Liver (tissue), 8 donors: ENCODE measurements at regions not wholly inside any gene's neighbourhood (a gene's known extent, or its start where the extent isn't known, plus 50 kb on each side); places are given as distances from the start of the nearest gene placed in this dataset.

Experiments used
- DNase-seq: peaks from one replicate; pipeline ENCODE4 v3.0.0-alpha.2; 2017; ENCODE audit warnings: low spot score
- H3K27ac ChIP-seq, 2 donors: one replicate each; pipeline ENCODE4 v1.7.0; 2013; ENCODE audit warnings: inconsistent platforms in 2 of 2, low read length in 2 of 2, control low read depth in 1 of 2, low read depth in 1 of 2, mild to moderate bottlenecking in 1 of 2
- H3K27me3 ChIP-seq, 4 donors: one replicate each; pipeline versions ENCODE4 v1.6.1 to v1.7.0; 2013; ENCODE audit warnings: low read length in 3 of 4, inconsistent platforms in 1 of 4, mild to moderate bottlenecking in 1 of 4, moderate library complexity in 1 of 4; ENCODE audit not compliant: control insufficient read depth in 4 of 4, insufficient read depth in 4 of 4
- H3K36me3 ChIP-seq, 4 donors: one replicate each; pipeline versions ENCODE4 v1.6.1 to v1.7.0; 2013; ENCODE audit warnings: low read length in 3 of 4, mild to moderate bottlenecking in 3 of 4, low read depth in 1 of 4, moderate library complexity in 1 of 4; ENCODE audit not compliant: control insufficient read depth in 4 of 4, insufficient read depth in 3 of 4
- H3K4me1 ChIP-seq, 4 donors: one replicate each; pipeline versions ENCODE4 v1.6.1 to v1.7.0; 2013; ENCODE audit warnings: low read length in 3 of 4, mild to moderate bottlenecking in 3 of 4, moderate library complexity in 1 of 4; ENCODE audit not compliant: control insufficient read depth in 4 of 4, insufficient read depth in 4 of 4
- H3K4me3 ChIP-seq, 3 donors: one replicate each; pipeline versions ENCODE4 v1.6.1 to v1.7.0; 2013; ENCODE audit warnings: low read length in 3 of 3, control low read depth in 1 of 3, low read depth in 1 of 3, mild to moderate bottlenecking in 1 of 3
- H3K9ac ChIP-seq, 2 donors: one replicate each; pipeline ENCODE4 v1.7.0; 2013; ENCODE audit warnings: low read length in 2 of 2, mild to moderate bottlenecking in 2 of 2, moderate library complexity in 2 of 2, control low read depth in 1 of 2, low read depth in 1 of 2
- H3K9me3 ChIP-seq, 4 donors: one replicate each; pipeline versions ENCODE4 v1.6.1 to v1.7.0; 2013; ENCODE audit warnings: low read length in 3 of 4; ENCODE audit not compliant: control insufficient read depth in 4 of 4
- EGR1 ChIP-seq, 2 donors: IDR thresholded peaks; 2 replicates each; pipeline ENCODE4 v1.6.1; 2016 to 2018; ENCODE audit warnings: antibody characterized with exemption in 2 of 2, low read depth in 2 of 2
- FOXA1 ChIP-seq: IDR thresholded peaks from 2 replicates; pipeline ENCODE4 v1.6.1; 2016; ENCODE audit warnings: antibody characterized with exemption
- FOXA2 ChIP-seq: IDR thresholded peaks from 2 replicates; pipeline ENCODE4 v1.6.1; 2016; ENCODE audit warnings: antibody characterized with exemption
- HNF4A ChIP-seq, 2 donors: conservative IDR thresholded peaks; 2 replicates each; pipeline ENCODE4 v1.6.1; 2016; ENCODE audit warnings: antibody characterized with exemption in 2 of 2, mild to moderate bottlenecking in 2 of 2
- HNF4G ChIP-seq: IDR thresholded peaks from 2 replicates; pipeline ENCODE4 v1.6.1; 2016; ENCODE audit warnings: antibody characterized with exemption
- JUND ChIP-seq, 2 donors: IDR thresholded peaks; 2 replicates each; pipeline ENCODE4 v1.6.1; 2016; ENCODE audit warnings: antibody characterized with exemption in 2 of 2
- NR2F2 ChIP-seq: IDR thresholded peaks from 2 replicates; pipeline ENCODE4 v1.6.1; 2016; ENCODE audit warnings: antibody characterized with exemption
- RAD21 ChIP-seq, 2 donors: IDR thresholded peaks; 2 replicates each; pipeline ENCODE4 v1.6.1; 2016; ENCODE audit warnings: antibody characterized with exemption in 2 of 2, mild to moderate bottlenecking in 2 of 2
- RXRA ChIP-seq, 2 donors: IDR thresholded peaks; 2 replicates each; pipeline ENCODE4 v1.6.1; 2017 to 2018; ENCODE audit warnings: antibody characterized with exemption in 2 of 2, mild to moderate bottlenecking in 1 of 2
- SP1 ChIP-seq: IDR thresholded peaks from 2 replicates; pipeline ENCODE4 v1.6.1; 2018; ENCODE audit warnings: antibody characterized with exemption, mild to moderate bottlenecking
- TAF1 ChIP-seq: conservative IDR thresholded peaks from 2 replicates; pipeline ENCODE4 v1.6.1; 2016; ENCODE audit warnings: antibody characterized with exemption, mild to moderate bottlenecking
- YY1 ChIP-seq: IDR thresholded peaks from 2 replicates; pipeline ENCODE4 v1.6.1; 2016; ENCODE audit warnings: antibody characterized with exemption, mild to moderate bottlenecking
- WGBS: extraction: QIAGEN DNeasy Blood & Tissue Kit; methylation state at CpG from one replicate; pipeline ENCODE4 v1.1.7; 2013; 5-methylcytosine and 5-hydroxymethylcytosine counted together
- TF ChIP-seq, protein P1 (sequence below): IDR thresholded peaks from 2 replicates; pipeline ENCODE4 v1.6.1; 2016; ENCODE audit warnings: antibody characterized with exemption
- TF ChIP-seq, protein P2 (sequence below): fragments of 150-350 bp; IDR thresholded peaks from 2 replicates; pipeline ENCODE4 v1.5.1; 2017; ENCODE audit warnings: improper control_type of control experiment, low read depth, low read length; ENCODE audit not compliant: missing input control
- TF ChIP-seq, protein P3 (sequence below): IDR thresholded peaks from 2 replicates; pipeline ENCODE4 v1.6.1; 2016; ENCODE audit warnings: antibody characterized with exemption, mild to moderate bottlenecking
- TF ChIP-seq, protein P4 (sequence below): IDR thresholded peaks from 2 replicates; pipeline ENCODE4 v1.6.1; 2016; ENCODE audit warnings: antibody characterized with exemption
- TF ChIP-seq, protein P5 (sequence below): IDR thresholded peaks from 2 replicates; pipeline ENCODE4 v1.6.1; 2016; ENCODE audit warnings: antibody characterized with exemption
- donor health status: healthy.
- donor health status: healthy.
- donor health status: healthy.
- donor health status: healthy.
- donor health status: healthy.

DNA sequence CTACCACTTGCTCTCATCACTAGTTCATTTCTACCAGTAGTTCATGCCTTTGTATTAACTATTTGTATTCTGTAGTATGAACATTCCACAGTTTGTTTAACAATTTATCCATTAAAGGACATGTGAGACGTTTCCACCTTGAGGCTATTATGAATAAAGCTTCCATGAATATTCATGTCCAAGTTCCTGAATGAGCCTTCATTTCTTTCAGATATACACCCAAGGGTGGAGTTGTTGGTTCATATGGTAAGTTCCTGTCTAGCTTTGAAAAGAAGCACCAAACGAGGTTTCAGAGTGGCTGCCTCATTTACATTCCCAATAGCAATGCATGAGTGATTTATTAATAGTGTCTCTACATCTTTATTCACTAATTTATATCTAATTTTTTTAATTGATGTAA is 407.8 kb upstream of the C16orf82 start:
- H3K4me1 ChIP-seq = no peaks in the 10 kb centered on the region
- H3K27ac ChIP-seq = no peak overlapping the region
- TF ChIP-seq RXRA (IDR thresholded peaks at IDR 0.05) (no peak), FOXA1 (no peak), RAD21 (IDR thresholded peaks at IDR 0.05) (no peak), FOXA2 (no peak), NR2F2 (no peak), SP1 (no peak), HNF4A (conservative IDR thresholded peaks at IDR 0.05) (no peak), YY1 (no peak), TAF1 (no peak)
- TF ChIP-seq, protein P1, sequence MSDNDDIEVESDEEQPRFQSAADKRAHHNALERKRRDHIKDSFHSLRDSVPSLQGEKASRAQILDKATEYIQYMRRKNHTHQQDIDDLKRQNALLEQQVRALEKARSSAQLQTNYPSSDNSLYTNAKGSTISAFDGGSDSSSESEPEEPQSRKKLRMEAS = no peak
- TF ChIP-seq, protein P2, sequence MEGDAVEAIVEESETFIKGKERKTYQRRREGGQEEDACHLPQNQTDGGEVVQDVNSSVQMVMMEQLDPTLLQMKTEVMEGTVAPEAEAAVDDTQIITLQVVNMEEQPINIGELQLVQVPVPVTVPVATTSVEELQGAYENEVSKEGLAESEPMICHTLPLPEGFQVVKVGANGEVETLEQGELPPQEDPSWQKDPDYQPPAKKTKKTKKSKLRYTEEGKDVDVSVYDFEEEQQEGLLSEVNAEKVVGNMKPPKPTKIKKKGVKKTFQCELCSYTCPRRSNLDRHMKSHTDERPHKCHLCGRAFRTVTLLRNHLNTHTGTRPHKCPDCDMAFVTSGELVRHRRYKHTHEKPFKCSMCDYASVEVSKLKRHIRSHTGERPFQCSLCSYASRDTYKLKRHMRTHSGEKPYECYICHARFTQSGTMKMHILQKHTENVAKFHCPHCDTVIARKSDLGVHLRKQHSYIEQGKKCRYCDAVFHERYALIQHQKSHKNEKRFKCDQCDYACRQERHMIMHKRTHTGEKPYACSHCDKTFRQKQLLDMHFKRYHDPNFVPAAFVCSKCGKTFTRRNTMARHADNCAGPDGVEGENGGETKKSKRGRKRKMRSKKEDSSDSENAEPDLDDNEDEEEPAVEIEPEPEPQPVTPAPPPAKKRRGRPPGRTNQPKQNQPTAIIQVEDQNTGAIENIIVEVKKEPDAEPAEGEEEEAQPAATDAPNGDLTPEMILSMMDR = no peak
- H3K9me3 ChIP-seq = peaks cover 0 to 1% (median 0%) of the 10 kb centered on the region in 4 donors
- H3K4me3 ChIP-seq = no peak overlapping the region
- H3K27me3 ChIP-seq = peaks cover 0 to 4% (median 0%) of the 10 kb centered on the region in 4 donors
- 47% methylated on average over 2 of the region's 2 CpGs for WGBS
- no peak overlapping the region for H3K9ac ChIP-seq
- DNase-seq = no peak
- H3K36me3 ChIP-seq = no peaks in the 10 kb centered on the region

DNA sequence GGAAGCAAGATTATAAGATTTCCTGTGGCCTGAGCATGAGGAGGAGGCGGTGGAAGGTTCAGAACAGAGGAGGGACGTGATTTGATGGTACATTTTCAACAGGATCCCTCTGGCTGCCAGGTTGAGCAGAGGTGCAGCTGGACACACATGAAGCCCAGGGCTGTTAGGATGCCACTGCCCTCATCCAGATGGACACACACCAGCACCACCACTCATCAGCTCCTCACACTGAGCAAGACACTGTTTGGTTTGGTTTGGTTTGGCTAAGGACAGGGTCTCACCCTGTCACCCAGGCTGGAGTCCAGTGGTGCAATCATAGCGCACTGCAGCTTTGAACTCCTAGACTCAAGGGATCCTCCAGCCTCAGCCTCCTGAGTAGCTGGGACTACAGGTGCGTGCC is 402.6 kb upstream of the C16orf82 start:
- H3K4me3 ChIP-seq = no peak overlapping the region
- no peaks in the 10 kb centered on the region for H3K9me3 ChIP-seq
- H3K27me3 ChIP-seq = peaks cover 0 to 8% (median 0%) of the 10 kb centered on the region in 4 donors
- H3K27ac ChIP-seq = no peak overlapping the region
- no peaks in the 10 kb centered on the region for H3K4me1 ChIP-seq
- H3K36me3 ChIP-seq = no peaks in the 10 kb centered on the region
- TF ChIP-seq EGR1 (IDR thresholded peaks at IDR 0.05; ENCODE audit: low read depth in 2 of 2) (no peak), YY1 (no peak), RAD21 (IDR thresholded peaks at IDR 0.05) (no peak)
- no peak overlapping the region for H3K9ac ChIP-seq
- 60% methylated on average over 4 of the region's 4 CpGs for WGBS
- DNase-seq = no peak

DNA sequence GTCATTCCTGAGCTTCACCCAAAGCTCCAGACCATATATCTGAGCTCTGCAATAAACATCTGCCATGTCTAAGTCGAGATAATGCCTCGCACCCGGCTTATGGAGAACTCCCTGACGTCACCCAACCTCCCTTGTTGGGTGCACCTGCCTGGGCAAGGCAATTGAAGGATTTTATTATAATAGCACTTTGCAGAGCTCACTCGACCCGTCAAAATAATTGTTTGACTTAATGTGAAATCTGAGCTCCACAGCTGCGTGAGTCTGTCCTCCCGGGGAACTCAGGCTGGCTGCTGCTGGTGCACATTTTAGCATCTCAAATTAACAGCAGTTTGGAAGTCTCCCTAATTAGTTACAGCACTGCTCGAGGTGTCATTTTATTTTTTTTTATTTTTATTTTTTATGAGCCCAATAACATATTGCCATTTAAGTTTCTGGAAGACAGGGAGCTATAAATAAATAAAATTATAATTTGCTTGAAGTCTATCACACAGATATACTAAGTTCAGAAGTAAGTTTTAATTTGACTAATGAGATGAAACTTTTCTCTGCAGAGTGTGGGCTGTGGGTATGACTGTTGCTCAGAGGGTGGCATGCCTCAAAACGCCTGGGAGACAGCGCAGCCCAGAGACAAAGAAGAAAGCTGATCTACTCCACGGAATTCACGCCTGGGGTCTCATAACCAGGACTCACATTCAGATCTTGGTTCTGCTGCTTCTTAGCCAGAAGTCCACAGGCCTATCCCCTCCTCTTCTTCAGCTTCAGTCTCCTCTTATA is 401.4 kb upstream of the C16orf82 start:
- Histone ChIP-seq H3K36me3 (no peaks in the 10 kb centered on the region), H3K9me3 (no peaks in the 10 kb centered on the region), H3K27me3 (peaks cover 0 to 11% (median 0%) of the 10 kb centered on the region in 4 donors), H3K27ac (no peak overlapping the region), H3K4me3 (no peak overlapping the region), H3K4me1 (no peaks in the 10 kb centered on the region), H3K9ac (no peak overlapping the region)
- 60% methylated on average over 13 of the region's 13 CpGs for WGBS
- DNase-seq = no peak
- TF ChIP-seq, protein P3, sequence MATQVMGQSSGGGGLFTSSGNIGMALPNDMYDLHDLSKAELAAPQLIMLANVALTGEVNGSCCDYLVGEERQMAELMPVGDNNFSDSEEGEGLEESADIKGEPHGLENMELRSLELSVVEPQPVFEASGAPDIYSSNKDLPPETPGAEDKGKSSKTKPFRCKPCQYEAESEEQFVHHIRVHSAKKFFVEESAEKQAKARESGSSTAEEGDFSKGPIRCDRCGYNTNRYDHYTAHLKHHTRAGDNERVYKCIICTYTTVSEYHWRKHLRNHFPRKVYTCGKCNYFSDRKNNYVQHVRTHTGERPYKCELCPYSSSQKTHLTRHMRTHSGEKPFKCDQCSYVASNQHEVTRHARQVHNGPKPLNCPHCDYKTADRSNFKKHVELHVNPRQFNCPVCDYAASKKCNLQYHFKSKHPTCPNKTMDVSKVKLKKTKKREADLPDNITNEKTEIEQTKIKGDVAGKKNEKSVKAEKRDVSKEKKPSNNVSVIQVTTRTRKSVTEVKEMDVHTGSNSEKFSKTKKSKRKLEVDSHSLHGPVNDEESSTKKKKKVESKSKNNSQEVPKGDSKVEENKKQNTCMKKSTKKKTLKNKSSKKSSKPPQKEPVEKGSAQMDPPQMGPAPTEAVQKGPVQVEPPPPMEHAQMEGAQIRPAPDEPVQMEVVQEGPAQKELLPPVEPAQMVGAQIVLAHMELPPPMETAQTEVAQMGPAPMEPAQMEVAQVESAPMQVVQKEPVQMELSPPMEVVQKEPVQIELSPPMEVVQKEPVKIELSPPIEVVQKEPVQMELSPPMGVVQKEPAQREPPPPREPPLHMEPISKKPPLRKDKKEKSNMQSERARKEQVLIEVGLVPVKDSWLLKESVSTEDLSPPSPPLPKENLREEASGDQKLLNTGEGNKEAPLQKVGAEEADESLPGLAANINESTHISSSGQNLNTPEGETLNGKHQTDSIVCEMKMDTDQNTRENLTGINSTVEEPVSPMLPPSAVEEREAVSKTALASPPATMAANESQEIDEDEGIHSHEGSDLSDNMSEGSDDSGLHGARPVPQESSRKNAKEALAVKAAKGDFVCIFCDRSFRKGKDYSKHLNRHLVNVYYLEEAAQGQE = no peak
- TF ChIP-seq, protein P4, sequence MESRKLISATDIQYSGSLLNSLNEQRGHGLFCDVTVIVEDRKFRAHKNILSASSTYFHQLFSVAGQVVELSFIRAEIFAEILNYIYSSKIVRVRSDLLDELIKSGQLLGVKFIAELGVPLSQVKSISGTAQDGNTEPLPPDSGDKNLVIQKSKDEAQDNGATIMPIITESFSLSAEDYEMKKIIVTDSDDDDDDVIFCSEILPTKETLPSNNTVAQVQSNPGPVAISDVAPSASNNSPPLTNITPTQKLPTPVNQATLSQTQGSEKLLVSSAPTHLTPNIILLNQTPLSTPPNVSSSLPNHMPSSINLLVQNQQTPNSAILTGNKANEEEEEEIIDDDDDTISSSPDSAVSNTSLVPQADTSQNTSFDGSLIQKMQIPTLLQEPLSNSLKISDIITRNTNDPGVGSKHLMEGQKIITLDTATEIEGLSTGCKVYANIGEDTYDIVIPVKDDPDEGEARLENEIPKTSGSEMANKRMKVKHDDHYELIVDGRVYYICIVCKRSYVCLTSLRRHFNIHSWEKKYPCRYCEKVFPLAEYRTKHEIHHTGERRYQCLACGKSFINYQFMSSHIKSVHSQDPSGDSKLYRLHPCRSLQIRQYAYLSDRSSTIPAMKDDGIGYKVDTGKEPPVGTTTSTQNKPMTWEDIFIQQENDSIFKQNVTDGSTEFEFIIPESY = no peak
- TF ChIP-seq RXRA (IDR thresholded peaks at IDR 0.05) = no peak
- TF ChIP-seq NR2F2 = no peak
- TF ChIP-seq FOXA1 = no peak
- no peak for TF ChIP-seq JUND (IDR thresholded peaks at IDR 0.05)
- TF ChIP-seq YY1 = no peak
- TF ChIP-seq FOXA2 = no peak
- TF ChIP-seq TAF1 = no peak
- TF ChIP-seq, protein P2 = no peak
- no peak for TF ChIP-seq RAD21 (IDR thresholded peaks at IDR 0.05)
- TF ChIP-seq HNF4G = no peak
- TF ChIP-seq, protein P5, sequence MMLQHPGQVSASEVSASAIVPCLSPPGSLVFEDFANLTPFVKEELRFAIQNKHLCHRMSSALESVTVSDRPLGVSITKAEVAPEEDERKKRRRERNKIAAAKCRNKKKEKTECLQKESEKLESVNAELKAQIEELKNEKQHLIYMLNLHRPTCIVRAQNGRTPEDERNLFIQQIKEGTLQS = no peak
